Activated T-cell treated with anti-CD3 and anti-CD28 coated beads for 24 hours (primary cell): ENCODE measurements at regions not wholly inside any gene's neighbourhood (a gene's known extent, or its start where the extent isn't known, plus 50 kb on each side); places are given as distances from the start of the nearest gene placed in this dataset.
"Not testable (repeated sequence)": the region's sequence is repeated elsewhere in the genome, so short reads cannot be mapped to it uniquely, and the experiment has no call there.

ENCODE experiments used
- DNase-seq: peaks from one replicate; pipeline ENCODE4 v3.0.0-alpha.2; 2020; ENCODE audit warnings: low read depth

GRCh38 chr5:34329201-34329600 lies 286.2 kb upstream of the C1QTNF3 start:
- DNase-seq = not testable (repeated sequence)

GRCh38 chr5:34329611-34330108 lies 286.6 kb upstream of the C1QTNF3 start:
- DNase-seq = not testable (repeated sequence)

- DNase-seq = not testable (repeated sequence)
These were observed 289.0 kb upstream of the C1QTNF3 start for GRCh38 chr5:34331928-34332454.

- not testable (repeated sequence) for DNase-seq
These were observed 296.5 kb upstream of the C1QTNF3 start for GRCh38 chr5:34339408-34340001.

DNA sequence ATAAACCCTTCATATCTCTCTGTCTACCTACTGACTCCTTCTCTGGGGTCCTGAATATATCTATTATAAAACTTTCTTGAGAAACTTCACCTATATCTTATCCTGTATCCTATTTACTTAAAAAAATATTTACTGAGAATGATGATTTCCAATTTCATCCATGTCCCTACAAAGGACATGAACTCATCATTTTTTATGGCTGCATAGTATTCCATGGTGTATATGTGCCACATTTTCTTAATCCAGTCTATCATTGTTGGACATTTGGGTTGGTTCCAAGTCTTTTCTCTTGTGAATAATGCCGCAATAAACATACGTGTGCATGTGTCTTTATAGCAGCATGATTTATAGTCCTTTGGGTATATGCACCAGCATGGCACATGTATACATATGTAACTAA lies 301.7 kb upstream of the RAI14 start:
- not testable (repeated sequence) for DNase-seq

DNA sequence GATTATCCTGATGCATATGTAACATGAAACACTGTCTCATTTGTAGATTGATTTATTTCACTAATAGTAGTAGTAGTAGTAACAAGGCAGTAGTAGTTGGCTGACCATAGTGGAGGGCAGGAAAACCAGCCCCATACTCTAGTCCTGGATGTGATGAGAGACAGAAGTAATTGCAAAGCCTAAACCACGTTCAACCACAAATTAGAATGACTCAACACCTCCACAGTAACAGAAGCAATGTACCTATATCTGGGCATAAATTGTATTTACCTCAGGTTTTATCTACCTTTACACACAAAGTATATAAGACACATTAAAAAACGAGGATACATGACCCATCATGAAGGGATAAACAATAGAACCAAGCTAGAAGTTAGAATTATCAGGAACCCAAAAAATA lies 284.7 kb upstream of the RAI14 start:
- DNase-seq = not testable (repeated sequence)

DNA sequence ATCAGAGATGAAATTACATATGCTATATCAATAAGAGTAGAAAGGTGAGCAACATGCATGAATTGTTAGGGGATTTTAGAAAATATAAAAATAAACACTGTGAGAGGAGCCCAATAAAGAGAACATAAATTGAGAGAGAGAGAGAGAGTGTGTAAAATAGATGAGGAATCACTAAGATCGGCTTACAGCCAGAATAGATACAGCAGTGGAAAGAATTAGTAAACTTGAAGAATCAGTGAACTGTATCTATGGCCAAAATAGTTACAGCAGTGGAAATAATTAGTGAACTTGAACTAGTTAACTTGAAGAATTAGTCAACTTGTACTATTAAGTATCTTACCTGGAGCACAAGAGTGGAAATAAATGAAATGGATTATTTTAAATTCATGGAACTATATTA lies 284.3 kb upstream of the RAI14 start:
- DNase-seq = not testable (repeated sequence)

- DNase-seq = not testable (repeated sequence)
These were observed 283.4 kb upstream of the RAI14 start for GRCh38 chr5:34372739-34373138.

- not testable (repeated sequence) for DNase-seq
These were observed 278.5 kb upstream of the RAI14 start for GRCh38 chr5:34377651-34378050.

DNA sequence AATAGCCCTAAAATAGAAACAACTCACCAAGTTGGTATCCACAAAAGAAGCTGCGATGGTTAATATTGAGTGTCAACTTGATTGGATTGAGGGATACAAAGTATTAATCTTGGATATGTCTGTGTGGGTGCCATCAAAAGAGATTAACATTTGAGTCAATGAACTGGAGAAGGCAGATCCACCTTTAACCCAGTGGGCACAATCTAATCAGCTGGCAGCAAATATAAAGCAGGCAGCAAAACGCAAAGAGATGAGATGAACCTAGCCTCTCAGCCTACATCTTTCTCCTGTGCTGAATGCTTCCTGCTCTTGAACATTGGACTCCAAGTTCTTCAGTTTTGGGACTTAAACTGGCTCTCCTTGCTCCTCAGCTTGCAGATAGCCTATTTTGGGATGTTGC lies 277.6 kb upstream of the RAI14 start:
- DNase-seq = not testable (repeated sequence)

DNA sequence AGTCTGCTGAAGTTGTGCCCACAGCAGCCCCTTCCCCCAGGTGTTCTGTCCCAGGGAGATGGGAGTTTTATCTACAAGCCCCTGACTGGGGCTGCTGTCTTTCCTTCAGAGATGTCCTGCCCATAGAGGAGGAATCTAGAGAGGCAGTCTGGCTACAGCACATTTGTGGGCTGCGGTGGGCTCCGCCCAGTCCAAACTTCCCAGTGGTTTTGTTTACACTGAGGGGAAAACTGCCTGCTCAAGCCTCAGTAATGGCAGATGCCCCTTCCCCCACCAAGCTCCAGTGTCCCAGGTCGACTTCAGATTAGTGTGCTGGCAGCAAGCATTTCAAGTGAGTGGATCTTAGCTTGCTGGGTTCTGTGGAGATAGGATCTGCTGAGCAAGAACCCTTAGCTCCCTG lies 267.4 kb upstream of the RAI14 start:
- DNase-seq = not testable (repeated sequence)

DNA sequence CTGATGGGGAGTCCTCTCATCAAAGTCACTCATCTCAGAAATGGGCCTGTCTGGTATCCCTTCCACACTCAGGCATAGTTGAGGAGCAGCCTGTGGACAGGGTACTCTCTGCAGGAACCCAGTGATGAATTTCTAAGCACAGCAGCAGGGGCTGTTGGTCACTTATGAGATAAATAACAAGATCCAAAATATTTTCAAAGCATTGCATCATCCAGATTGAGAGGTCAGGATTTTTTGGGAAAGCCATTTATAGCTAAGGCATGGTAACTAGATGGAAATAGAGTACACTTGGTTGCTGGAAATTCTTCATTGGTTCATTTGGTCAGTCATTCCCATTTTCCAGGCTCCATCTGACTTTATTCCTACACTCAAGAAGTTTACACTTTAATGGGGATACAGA lies 246.8 kb upstream of the RAI14 start:
- no peak for DNase-seq

- DNase-seq = no peak
These were observed 245.6 kb upstream of the RAI14 start for GRCh38 chr5:34410411-34411139.

DNA sequence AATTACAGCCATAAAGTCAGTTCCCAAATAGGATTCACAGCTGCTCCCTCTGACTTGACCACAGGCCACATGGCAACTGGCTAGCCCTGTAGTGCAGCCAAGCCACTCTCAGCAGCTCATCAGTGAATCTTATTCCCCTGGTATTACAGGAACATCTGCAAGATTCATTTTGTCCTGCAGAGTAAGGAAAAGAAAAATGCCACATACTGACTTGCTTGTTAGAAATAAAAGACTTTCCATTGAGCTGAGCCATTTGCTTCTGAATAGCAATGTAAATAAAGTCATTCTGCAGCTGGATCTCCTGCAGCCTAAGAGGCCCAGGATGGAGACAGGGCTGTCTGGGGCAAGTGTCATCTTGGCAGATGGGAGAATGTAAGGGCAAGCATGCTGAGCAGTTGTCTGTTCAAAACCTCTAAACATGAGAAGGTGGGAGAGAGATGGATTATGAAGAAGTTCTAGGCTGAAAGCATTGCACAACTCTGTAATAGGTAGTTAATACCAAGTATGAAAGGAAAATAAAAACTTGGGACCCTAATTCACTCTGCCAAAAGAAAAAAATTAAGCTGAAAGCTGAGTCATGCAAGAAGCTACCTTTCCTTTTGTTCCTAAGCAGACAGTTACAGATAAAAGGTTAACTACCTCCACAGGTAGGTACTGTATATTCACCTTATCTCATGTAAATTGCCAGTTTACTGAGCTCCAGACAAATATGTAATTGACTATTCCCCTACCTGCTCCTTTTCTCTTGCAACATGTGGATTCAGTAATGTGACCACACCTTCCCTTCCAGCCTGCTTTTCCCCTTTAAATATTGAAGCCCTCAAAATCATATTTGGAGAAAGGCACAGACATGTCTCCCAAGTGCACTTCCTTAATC lies 244.4 kb upstream of the RAI14 start:
- DNase-seq = no peak

- no peak for DNase-seq
These were observed 243.4 kb upstream of the RAI14 start for GRCh38 chr5:34412736-34413135.

DNA sequence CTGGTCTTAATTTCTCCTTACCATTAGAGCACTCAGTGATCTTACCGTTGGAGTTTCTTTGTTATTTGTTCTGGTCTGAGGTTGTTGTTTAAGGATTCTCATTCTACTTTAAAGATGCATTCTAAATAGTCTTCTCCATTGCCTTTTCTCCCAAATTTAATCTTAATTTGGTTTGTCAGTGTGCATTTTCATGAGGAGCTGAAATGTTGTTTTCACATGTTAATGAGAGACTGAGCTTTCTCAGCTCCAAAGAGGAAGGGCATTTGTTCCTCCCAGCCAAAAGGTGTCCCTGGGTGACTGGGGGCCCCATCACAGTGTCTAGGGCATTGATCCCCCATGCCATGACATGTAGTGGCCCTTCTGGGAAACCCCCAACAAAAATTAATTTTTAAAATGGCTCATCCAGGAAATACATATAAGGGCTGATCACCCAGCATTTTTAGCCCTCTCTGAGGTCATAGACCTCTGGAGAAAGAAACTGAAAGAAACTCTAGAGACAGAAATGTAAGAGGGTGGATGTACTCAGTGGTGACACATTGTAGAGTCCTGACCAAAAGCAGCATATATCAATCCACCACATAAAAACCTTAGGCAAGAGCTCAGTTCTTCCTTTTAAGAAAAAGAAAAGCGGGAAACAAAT lies 240.4 kb upstream of the RAI14 start:
- DNase-seq = no peak

- DNase-seq = no peak
These were observed 239.6 kb upstream of the RAI14 start for GRCh38 chr5:34416501-34417008.

- not testable (repeated sequence) for DNase-seq
These were observed 235.9 kb upstream of the RAI14 start for GRCh38 chr5:34420191-34420590.

DNA sequence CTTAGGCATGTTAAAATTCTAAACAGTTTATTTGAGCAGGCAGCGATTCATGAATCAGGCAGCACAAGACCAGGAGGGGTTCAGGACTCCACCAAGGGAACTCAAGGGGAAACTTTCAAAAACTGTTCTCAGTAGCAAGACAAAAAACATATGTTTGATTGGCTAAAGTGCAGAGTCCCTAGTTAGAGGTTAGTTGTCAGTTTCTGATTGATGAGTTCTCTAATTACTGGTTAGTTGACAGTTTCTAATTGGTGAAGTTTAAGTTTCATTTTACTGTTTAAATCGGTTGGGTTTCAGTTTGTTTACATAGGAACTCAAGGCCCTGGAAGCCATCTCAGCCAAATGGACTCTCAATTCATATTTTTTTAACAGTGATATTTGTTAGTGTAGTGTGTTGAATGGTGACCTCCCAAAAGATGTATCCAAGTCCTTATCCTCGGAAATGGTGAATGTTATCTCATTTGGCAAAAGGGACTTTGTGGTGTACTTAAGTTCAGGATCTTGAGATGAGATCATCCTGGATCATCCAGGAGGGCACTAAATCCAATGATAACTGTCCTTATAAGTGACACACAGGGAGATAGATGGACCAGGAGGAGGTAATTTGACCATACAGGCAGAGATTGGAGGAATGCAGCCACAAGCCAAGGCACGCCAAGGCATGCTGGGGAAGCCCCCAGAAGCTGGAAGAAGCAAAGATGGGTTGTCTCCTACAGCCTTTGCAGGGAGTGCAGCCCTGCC lies 219.2 kb upstream of the RAI14 start:
- DNase-seq = no peak

DNA sequence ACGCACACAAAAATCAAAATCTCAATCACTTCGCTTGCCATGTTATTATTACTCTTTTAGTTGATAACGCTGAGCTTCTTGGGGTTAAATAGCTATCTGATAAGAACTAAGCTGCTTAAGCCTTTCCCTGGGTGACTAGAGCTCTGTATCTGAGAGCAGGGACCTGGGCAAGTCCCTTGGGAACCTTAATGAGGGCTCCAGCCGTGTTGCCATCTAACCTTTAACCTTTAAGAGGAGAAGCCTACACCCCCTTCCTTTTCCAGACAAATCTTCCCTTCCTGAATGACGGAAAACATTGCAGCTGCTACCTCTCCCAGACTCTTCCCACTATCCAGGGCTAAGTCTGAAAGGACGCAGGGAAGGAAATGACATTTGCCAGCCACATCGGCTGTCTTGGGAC lies 216.5 kb upstream of the RAI14 start:
- no peak for DNase-seq

GRCh38 chr5:34441767-34442166 lies 214.4 kb upstream of the RAI14 start:
- DNase-seq = not testable (repeated sequence)
